Neuronal stem cell (in vitro differentiated cells): ENCODE measurements at regions not wholly inside any gene's neighbourhood (a gene's known extent, or its start where the extent isn't known, plus 50 kb on each side); places are given as distances from the start of the nearest gene placed in this dataset.

ENCODE experiments used
- DNase-seq: peaks from one replicate; pipeline ENCODE4 v3.0.0-alpha.2; 2013; ENCODE audit warnings: low spot score
- H2AFZ ChIP-seq: one replicate; pipeline ENCODE4 v1.6.1; 2013; ENCODE audit warnings: mild to moderate bottlenecking, low read length, inconsistent platforms
- H2AK5ac ChIP-seq: 2 replicates; pipeline ENCODE4 v1.6.1; 2013; ENCODE audit warnings: low read depth, mild to moderate bottlenecking, inconsistent platforms, low read length, moderate library complexity, mixed read lengths
- H2BK120ac ChIP-seq: 2 replicates; pipeline ENCODE4 v1.6.1; 2013; ENCODE audit warnings: low read depth, mild to moderate bottlenecking, inconsistent platforms, low read length, moderate library complexity, mixed read lengths
- H2BK12ac ChIP-seq: one replicate; pipeline ENCODE4 v1.6.1; 2013; ENCODE audit warnings: low read length, inconsistent platforms
- H2BK15ac ChIP-seq: 2 replicates; pipeline ENCODE4 v1.6.1; 2013; ENCODE audit warnings: mild to moderate bottlenecking, low read length, inconsistent platforms, mixed read lengths
- H2BK5ac ChIP-seq: one replicate; pipeline ENCODE4 v1.6.1; 2013; ENCODE audit warnings: inconsistent platforms, mild to moderate bottlenecking, low read length, moderate library complexity
- H3K14ac ChIP-seq: one replicate; pipeline ENCODE4 v1.6.1; 2013; ENCODE audit warnings: low read length, inconsistent platforms
- H3K18ac ChIP-seq: 2 replicates; pipeline ENCODE4 v1.6.1; 2013; ENCODE audit warnings: low read length, inconsistent platforms
- H3K23ac ChIP-seq: 2 replicates; pipeline ENCODE4 v1.6.1; 2013; ENCODE audit warnings: low read depth, mild to moderate bottlenecking, mixed read lengths, low read length, inconsistent platforms; ENCODE audit not compliant: poor library complexity
- H3K27ac ChIP-seq: replicated peaks from 3 replicates; pipeline ENCODE4 v1.5.1; 2013; ENCODE audit warnings: low read length, inconsistent platforms
- H3K27me3 ChIP-seq, 3 experiments: 2 replicates each; pipeline ENCODE4 v1.6.1; 2013; ENCODE audit warnings: low read length in 3 of 3, mild to moderate bottlenecking in 2 of 3, inconsistent platforms in 1 of 3, low read depth in 1 of 3, mixed read lengths in 1 of 3, moderate library complexity in 1 of 3; ENCODE audit not compliant: control insufficient read depth in 3 of 3, insufficient read depth in 3 of 3
- H3K36me3 ChIP-seq, 2 donors: replicated peaks in 1 of 2; 2 replicates each; pipeline ENCODE4 v1.6.1; 2013; ENCODE audit warnings: low read length in 2 of 2; ENCODE audit not compliant: control insufficient read depth in 2 of 2, insufficient read depth in 2 of 2
- H3K4ac ChIP-seq: 2 replicates; pipeline ENCODE4 v1.6.1; 2013; ENCODE audit warnings: inconsistent platforms, mild to moderate bottlenecking, low read length, moderate library complexity
- H3K4me1 ChIP-seq, 2 donors: 1 replicate in 1 of 2; 2 replicates in 1 of 2; pipeline ENCODE4 v1.6.1; 2013; ENCODE audit warnings: low read length in 2 of 2, low read depth in 1 of 2; ENCODE audit not compliant: control insufficient read depth in 2 of 2, insufficient read depth in 1 of 2
- H3K4me2 ChIP-seq: one replicate; pipeline ENCODE4 v1.6.1; 2013; ENCODE audit warnings: mild to moderate bottlenecking, low read length, inconsistent platforms; ENCODE audit not compliant: insufficient read depth, poor library complexity, severe bottlenecking
- H3K4me3 ChIP-seq, 2 donors: 2 replicates each; pipeline ENCODE4 v1.5.1; 2013; ENCODE audit warnings: low read length in 2 of 2, mild to moderate bottlenecking in 2 of 2, inconsistent platforms in 1 of 2, moderate library complexity in 1 of 2
- H3K79me1 ChIP-seq: one replicate; pipeline ENCODE4 v1.6.1; 2013; ENCODE audit warnings: low read depth, mild to moderate bottlenecking, inconsistent platforms, low read length, moderate library complexity
- H3K9ac ChIP-seq: one replicate; pipeline ENCODE4 v1.6.1; 2013; ENCODE audit warnings: mild to moderate bottlenecking, low read depth, low read length, inconsistent platforms; ENCODE audit not compliant: poor library complexity
- H3K9me3 ChIP-seq, 2 donors: replicated peaks in 1 of 2; 2 replicates each; pipeline versions ENCODE3 to v1.6.1; 2013; ENCODE audit warnings: low read length in 2 of 2, mild to moderate bottlenecking in 2 of 2, inconsistent platforms in 1 of 2, low read depth in 1 of 2, mixed read lengths in 1 of 2, moderate library complexity in 1 of 2; ENCODE audit not compliant: control insufficient read depth in 2 of 2, insufficient read depth in 1 of 2
- H4K8ac ChIP-seq: one replicate; pipeline ENCODE4 v1.6.1; 2013; ENCODE audit warnings: low read depth, mild to moderate bottlenecking, inconsistent platforms, low read length, moderate library complexity
- H4K91ac ChIP-seq: one replicate; pipeline ENCODE4 v1.6.1; 2013; ENCODE audit warnings: low read length, low read depth, mild to moderate bottlenecking, inconsistent platforms; ENCODE audit not compliant: poor library complexity
- WGBS, 2 donors: extraction: QIAGEN DNeasy Blood & Tissue Kit; methylation state at CpG; one replicate each; pipeline ENCODE4 v1.1.7; 2013; ENCODE audit warnings: missing lambda C conversion rate in 2 of 2, mixed read lengths in 1 of 2; ENCODE audit not compliant: insufficient read length in 2 of 2, insufficient replicate concordance in 1 of 2; ENCODE audit errors: extremely low coverage in 2 of 2; 5-methylcytosine and 5-hydroxymethylcytosine counted together

DNA sequence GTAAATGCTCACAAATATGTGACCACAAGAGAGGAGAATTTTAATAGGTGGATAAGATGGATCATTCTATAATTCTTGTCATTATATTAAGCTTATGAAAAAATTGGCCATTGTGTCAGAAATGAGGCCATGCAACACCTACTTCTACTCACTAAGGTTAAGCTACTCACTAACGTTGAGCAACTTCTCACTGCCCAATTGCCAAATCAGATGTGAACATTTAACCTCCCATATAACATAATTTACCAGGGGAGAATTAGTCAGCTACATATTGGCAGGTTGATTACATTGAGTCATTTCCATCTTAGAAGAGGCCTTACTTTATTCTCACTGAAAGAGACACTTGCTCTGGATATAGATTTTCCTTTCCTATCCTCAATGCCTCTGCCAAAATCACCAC lies 211.2 kb upstream of the DGKB start:
- Histone ChIP-seq H3K4me3 (no peak overlapping the region), H3K27me3 (no peaks in the 10 kb centered on the region), H4K8ac (no peak overlapping the region), H3K18ac (no peak overlapping the region), H2BK12ac (no peak overlapping the region), H2BK15ac (no peak overlapping the region), H3K23ac (no peak overlapping the region), H3K14ac (no peak overlapping the region), H3K9ac (no peak overlapping the region), H2AFZ (no peak overlapping the region), H3K36me3 (no peaks in the 10 kb centered on the region), H3K27ac (no peak overlapping the region), H4K91ac (no peak overlapping the region), H3K4me2 (no peak overlapping the region), H2AK5ac (no peak overlapping the region), H3K4me1 (no peaks in the 10 kb centered on the region), H2BK5ac (no peak overlapping the region), H3K4ac (no peak overlapping the region), H3K79me1 (no peaks in the 10 kb centered on the region), H3K9me3 (no peaks in the 10 kb centered on the region), H2BK120ac (no peak overlapping the region)
- no CpG with 5 or more reads among the region's 1 CpG for WGBS, 2 donors
- no peak for DNase-seq

DNA sequence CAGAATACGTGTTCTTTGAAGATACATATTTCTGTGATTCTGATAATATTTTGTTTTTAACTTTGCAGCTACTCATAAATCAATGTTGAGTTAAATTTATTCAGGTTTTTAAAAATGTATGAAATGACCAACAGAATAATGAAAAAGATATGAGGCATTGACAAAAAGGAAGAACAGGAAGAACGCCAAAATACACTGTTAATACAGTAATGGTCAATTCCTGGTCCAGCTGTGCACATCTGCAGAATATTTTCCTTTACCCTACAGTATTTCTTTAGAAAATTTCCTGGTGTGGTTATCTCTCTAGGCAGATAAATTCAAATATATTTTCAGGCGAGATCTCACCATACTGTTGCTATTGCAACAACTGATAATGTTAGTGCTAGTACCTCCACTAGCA lies 203.2 kb upstream of the DGKB start:
- Histone ChIP-seq H3K79me1 (no peaks in the 10 kb centered on the region), H4K91ac (no peak overlapping the region), H2BK120ac (no peak overlapping the region), H3K4me3 (no peak overlapping the region), H3K4me2 (no peak overlapping the region), H3K27me3 (no peaks in the 10 kb centered on the region), H3K27ac (no peak overlapping the region), H2AFZ (no peak overlapping the region), H3K14ac (no peak overlapping the region), H2BK15ac (no peak overlapping the region), H3K18ac (no peak overlapping the region), H4K8ac (no peak overlapping the region), H2AK5ac (no peak overlapping the region), H2BK12ac (no peak overlapping the region), H2BK5ac (no peak overlapping the region), H3K9me3 (no peaks in the 10 kb centered on the region), H3K4me1 (peaks cover 0 to 3% of the 10 kb centered on the region in 2 donors), H3K9ac (no peak overlapping the region), H3K4ac (no peak overlapping the region), H3K36me3 (no peaks in the 10 kb centered on the region), H3K23ac (no peak overlapping the region)
- WGBS, 2 donors, result no CpG with 5 or more reads among the region's 3 CpGs
- DNase-seq, result no peak

DNA sequence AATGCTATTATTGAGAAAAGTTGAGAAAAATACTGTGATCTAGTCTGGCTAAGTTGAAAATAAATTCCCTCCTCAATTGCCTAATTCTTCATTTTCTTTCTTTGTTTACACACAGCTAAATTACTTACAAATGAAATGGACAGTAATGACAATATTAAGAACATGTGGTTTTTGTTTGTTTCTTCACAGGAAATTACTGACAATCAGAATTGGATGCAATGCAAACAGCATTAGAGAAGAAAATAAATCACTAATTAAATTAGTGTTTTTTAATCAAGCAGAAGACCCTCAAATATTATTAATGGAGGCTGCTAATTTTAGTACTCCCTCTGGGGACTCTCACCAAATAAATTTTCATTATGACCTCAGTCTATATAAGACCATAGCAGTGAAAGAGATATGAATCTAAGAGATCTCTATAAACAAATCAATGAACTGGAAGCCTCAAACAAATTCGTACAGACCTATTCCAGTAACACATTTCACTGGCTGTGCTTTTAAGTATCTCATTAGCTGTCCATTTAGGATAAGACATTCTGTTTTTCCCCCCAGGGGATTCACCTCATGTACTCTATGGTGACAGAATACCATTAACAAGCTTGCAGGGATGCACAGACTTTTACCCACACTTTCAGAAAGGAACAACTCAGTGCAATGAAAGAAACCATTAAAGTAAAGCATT lies 202.0 kb upstream of the DGKB start:
- Histone ChIP-seq H3K4me2 (no peak overlapping the region), H3K36me3 (no peaks in the 10 kb centered on the region), H3K9ac (no peak overlapping the region), H2AK5ac (no peak overlapping the region), H2BK5ac (no peak overlapping the region), H3K14ac (no peak overlapping the region), H3K4me3 (no peak overlapping the region), H3K23ac (no peak overlapping the region), H3K79me1 (no peaks in the 10 kb centered on the region), H3K9me3 (no peaks in the 10 kb centered on the region), H3K18ac (no peak overlapping the region), H2AFZ (no peak overlapping the region), H3K27me3 (no peaks in the 10 kb centered on the region), H4K91ac (no peak overlapping the region), H3K27ac (no peak overlapping the region), H3K4ac (no peak overlapping the region), H2BK15ac (no peak overlapping the region), H2BK120ac (no peak overlapping the region), H4K8ac (no peak overlapping the region), H2BK12ac (no peak overlapping the region), H3K4me1 (peaks cover 0 to 3% of the 10 kb centered on the region in 2 donors)
- WGBS, 2 donors, result no CpG with 5 or more reads among the region's 1 CpG
- DNase-seq, result peak; percentile 4

DNA sequence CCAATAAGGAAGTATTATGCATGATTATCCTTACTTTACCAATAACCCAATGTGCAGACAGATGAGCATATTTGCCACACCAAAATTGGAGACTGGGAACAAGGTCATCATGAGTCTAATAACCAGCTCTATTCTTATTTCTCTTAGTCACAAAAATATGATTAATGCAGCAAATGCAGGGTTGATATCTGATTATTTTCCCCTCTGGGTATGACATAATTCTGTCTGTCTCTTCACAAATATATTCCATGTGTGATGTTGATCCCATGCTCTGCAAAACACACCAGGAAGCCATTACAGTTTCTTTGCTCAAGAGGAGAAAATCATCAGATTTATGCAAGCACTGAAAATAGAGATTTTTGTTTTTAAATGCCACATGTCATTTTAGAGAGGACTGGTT lies 196.5 kb upstream of the DGKB start:
- no peak overlapping the region for H2BK12ac ChIP-seq
- H3K18ac ChIP-seq, result no peak overlapping the region
- H3K27ac ChIP-seq, result no peak overlapping the region
- H2BK120ac ChIP-seq, result no peak overlapping the region
- H3K4me3 ChIP-seq, result no peak overlapping the region
- no peak overlapping the region for H3K9ac ChIP-seq
- no peak overlapping the region for H2BK5ac ChIP-seq
- H3K36me3 ChIP-seq, result no peaks in the 10 kb centered on the region
- H3K14ac ChIP-seq, result no peak overlapping the region
- no peak overlapping the region for H2AFZ ChIP-seq
- no peaks in the 10 kb centered on the region for H3K27me3 ChIP-seq
- no peak overlapping the region for H2BK15ac ChIP-seq
- H3K23ac ChIP-seq, result no peak overlapping the region
- H3K9me3 ChIP-seq, result no peaks in the 10 kb centered on the region
- H2AK5ac ChIP-seq, result no peak overlapping the region
- no peaks in the 10 kb centered on the region for H3K4me1 ChIP-seq
- no peaks in the 10 kb centered on the region for H3K79me1 ChIP-seq
- no peak overlapping the region for H3K4ac ChIP-seq
- no peak for DNase-seq
- H4K91ac ChIP-seq, result no peak overlapping the region
- H3K4me2 ChIP-seq, result no peak overlapping the region
- no peak overlapping the region for H4K8ac ChIP-seq
